Lower leg skin (tissue), 3 donors: ENCODE measurements at regions not wholly inside any gene's neighbourhood (a gene's known extent, or its start where the extent isn't known, plus 50 kb on each side); places are given as distances from the start of the nearest gene placed in this dataset.

Source experiments
- POLR2A ChIP-seq, 2 donors: fragments of 450-650 bp; IDR thresholded peaks; one replicate each; pipeline ENCODE4 v1.6.1; 2016 to 2017; ENCODE audit warnings: antibody characterized with exemption in 2 of 2, mild to moderate bottlenecking in 1 of 2, moderate library complexity in 1 of 2
- TF ChIP-seq, protein P1 (sequence below), 3 donors: fragments of 450-650 bp; IDR thresholded peaks; one replicate each; pipeline ENCODE4 v1.5.1; 2016; ENCODE audit warnings: antibody characterized with exemption in 3 of 3, mild to moderate bottlenecking in 3 of 3, moderate library complexity in 2 of 3

DNA sequence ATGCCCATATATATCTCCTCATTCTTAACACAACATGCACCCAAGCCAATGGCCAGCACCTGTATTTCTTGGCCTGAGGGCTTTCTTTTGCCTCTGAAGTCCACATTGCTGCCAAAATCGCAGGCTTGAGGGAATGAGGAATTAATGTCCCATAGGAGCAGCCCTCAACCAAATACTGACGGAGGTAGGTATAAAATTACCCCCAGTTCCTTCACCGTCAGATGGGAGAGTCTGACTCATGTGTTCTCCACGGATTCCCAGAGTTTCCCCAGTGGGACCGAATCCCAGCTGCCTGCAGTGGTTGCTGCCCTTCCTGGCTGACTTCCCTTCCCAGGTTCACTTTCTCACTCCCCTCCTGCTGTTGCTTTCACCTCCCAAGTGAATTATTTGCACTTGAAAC, 602.2 kb upstream of the NOX3 start:
- TF ChIP-seq, protein P1, sequence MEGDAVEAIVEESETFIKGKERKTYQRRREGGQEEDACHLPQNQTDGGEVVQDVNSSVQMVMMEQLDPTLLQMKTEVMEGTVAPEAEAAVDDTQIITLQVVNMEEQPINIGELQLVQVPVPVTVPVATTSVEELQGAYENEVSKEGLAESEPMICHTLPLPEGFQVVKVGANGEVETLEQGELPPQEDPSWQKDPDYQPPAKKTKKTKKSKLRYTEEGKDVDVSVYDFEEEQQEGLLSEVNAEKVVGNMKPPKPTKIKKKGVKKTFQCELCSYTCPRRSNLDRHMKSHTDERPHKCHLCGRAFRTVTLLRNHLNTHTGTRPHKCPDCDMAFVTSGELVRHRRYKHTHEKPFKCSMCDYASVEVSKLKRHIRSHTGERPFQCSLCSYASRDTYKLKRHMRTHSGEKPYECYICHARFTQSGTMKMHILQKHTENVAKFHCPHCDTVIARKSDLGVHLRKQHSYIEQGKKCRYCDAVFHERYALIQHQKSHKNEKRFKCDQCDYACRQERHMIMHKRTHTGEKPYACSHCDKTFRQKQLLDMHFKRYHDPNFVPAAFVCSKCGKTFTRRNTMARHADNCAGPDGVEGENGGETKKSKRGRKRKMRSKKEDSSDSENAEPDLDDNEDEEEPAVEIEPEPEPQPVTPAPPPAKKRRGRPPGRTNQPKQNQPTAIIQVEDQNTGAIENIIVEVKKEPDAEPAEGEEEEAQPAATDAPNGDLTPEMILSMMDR (IDR thresholded peaks at IDR 0.05): no peak
- TF ChIP-seq POLR2A (IDR thresholded peaks at IDR 0.05): no peak
